ENCODE measurements at regions not wholly inside any gene's neighbourhood (a gene's known extent, or its start where the extent isn't known, plus 50 kb on each side); places are given as distances from the start of the nearest gene placed in this dataset.

- ChIA-PET CTCF (no interaction called here), POLR2A (no interaction called here)
- TF ChIP-seq HDGF (IDR thresholded peaks at IDR 0.05; ENCODE audit: borderline replicate concordance) (no peak), TARDBP (IDR thresholded peaks at IDR 0.05) (no peak), SP1 (IDR thresholded peaks at IDR 0.05) (no peak), L3MBTL2 (conservative IDR thresholded peaks at IDR 0.05) (no peak), CTBP1 (IDR thresholded peaks at IDR 0.05; ENCODE audit: borderline replicate concordance) (no peak), LEF1 (IDR thresholded peaks at IDR 0.05; ENCODE audit: borderline replicate concordance) (no peak), ARNT (IDR thresholded peaks at IDR 0.05) (no peak), ELF4 (IDR thresholded peaks at IDR 0.05) (no peak), SUZ12 (IDR thresholded peaks at IDR 0.05) (no peak), NFRKB (IDR thresholded peaks at IDR 0.05) (no peak), FOXA1 (IDR thresholded peaks at IDR 0.05) (no peak), FOXM1 (IDR thresholded peaks at IDR 0.05; ENCODE audit: borderline replicate concordance) (no peak), BHLHE40 (IDR thresholded peaks at IDR 0.05; ENCODE audit: borderline replicate concordance) (no peak), FOXK2 (IDR thresholded peaks at IDR 0.05) (no peak), PKNOX1 (IDR thresholded peaks at IDR 0.05) (no peak), ZNF384 (IDR thresholded peaks at IDR 0.05) (no peak)
- no peak for DNase-seq (ENCODE audit: extremely low spot score)
Measured at GRCh38 chr3:130288670-130289069, 56.8 kb upstream of the COL6A5 start.

GRCh38 chr3:130291148-130291547 is 54.3 kb upstream of the COL6A5 start:
- CTCF ChIA-PET = no interaction called here
- TF ChIP-seq ELF4 (IDR thresholded peaks at IDR 0.05) = no peak
- no peak for DNase-seq (ENCODE audit: extremely low spot score)
- POLR2A ChIA-PET = no interaction called here

- DNase-seq (ENCODE audit: extremely low spot score) = no peak
- TF ChIP-seq PKNOX1 (IDR thresholded peaks at IDR 0.05) (no peak), ELF4 (IDR thresholded peaks at IDR 0.05) (no peak), BHLHE40 (IDR thresholded peaks at IDR 0.05; ENCODE audit: borderline replicate concordance) (no peak), NFRKB (IDR thresholded peaks at IDR 0.05) (no peak)
- ChIA-PET CTCF (no interaction called here), POLR2A (no interaction called here)
Measured at GRCh38 chr3:130293247-130293646, 52.2 kb upstream of the COL6A5 start.
